ENCODE measurements at regions not wholly inside any gene's neighbourhood (a gene's known extent, or its start where the extent isn't known, plus 50 kb on each side); places are given as distances from the start of the nearest gene placed in this dataset.

DNA sequence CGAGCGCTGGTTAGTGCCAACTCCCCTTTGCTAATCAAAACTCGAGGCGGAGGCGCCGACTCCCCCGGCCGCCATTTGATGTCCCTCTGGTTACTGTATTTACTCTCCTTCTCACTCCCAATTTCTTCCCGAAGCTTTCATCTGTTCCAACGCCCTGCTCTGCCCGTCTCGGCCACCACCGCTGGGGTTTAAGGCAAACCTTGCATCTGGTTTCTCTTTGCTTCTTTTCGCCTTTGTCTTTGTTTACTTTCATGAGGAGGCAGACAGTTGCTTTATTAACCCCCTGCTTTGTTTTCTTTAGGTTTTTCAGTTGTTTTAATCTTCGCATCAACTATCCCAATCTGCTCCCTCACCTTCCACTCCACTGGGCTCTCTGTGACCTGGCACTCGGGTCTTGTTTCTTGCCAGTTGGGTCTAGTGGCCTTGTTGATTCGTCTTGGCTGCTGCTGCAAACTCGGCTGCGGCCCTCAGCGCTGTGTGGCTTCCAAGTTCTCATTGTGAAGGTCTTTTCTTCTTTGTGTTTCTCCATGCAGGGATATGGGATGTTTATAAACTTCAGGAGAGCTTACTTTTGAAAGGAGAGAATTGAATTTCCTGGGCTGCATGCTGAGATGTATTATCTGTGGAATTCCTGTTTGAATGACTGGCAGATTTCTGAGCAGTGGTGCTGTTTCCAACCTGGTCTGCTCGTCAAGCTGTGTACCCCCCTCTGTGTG lies 155.1 kb downstream of the CDC5L start:
- intact Hi-C loops (cut with DNase I, micrococcal nuclease), result no loop called here
- POLR2A ChIA-PET, result no interaction called here

DNA sequence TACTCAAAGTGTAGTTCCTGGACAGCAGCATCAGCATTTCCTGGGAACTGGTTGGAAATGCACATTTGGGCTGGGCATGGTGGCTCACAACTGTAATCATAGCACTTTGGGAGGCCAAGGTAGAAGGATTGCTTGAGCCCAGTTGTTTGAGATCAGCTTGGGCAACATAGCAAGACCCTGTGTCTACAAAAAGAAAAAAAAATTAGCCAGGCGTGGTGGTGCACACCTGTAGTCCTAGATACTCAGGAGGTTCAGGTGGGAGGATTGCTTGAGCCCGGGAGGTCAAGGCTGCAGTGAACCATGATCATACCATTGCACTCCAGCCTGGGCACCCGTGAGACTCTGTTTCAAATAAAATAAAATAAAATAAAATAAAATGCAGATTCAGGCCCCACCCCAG lies 156.2 kb downstream of the CDC5L start:
- H3K9me3 ChIP-seq (ENCODE audit: control insufficient read depth in 1 of 2, insufficient read depth in 1 of 2, low read length in 2 of 2), result no peaks in the 10 kb centered on the region
- ChIA-PET POLR2A (no interaction called here), CTCF (no interaction called here)
- no peaks in the 10 kb centered on the region for H3K36me3 ChIP-seq (ENCODE audit: insufficient read depth, low read length)
- Mint-ChIP-seq H3K27ac (no peak overlapping the region), H3K9me3 (no peaks in the 10 kb centered on the region), H3K4me1 (ENCODE audit: low read depth) (no peaks in the 10 kb centered on the region), H3K4me3 (no peak overlapping the region), H3K36me3 (ENCODE audit: low read depth) (no peaks in the 10 kb centered on the region), H3K27me3 (no peaks in the 10 kb centered on the region)
- no peak for DNase-seq
- no peak overlapping the region for H3K27ac ChIP-seq (ENCODE audit: low read depth in 1 of 2, low read length in 2 of 2)
- no peak overlapping the region for H3K4me3 ChIP-seq (ENCODE audit: low read length)
- TF ChIP-seq, protein P1, sequence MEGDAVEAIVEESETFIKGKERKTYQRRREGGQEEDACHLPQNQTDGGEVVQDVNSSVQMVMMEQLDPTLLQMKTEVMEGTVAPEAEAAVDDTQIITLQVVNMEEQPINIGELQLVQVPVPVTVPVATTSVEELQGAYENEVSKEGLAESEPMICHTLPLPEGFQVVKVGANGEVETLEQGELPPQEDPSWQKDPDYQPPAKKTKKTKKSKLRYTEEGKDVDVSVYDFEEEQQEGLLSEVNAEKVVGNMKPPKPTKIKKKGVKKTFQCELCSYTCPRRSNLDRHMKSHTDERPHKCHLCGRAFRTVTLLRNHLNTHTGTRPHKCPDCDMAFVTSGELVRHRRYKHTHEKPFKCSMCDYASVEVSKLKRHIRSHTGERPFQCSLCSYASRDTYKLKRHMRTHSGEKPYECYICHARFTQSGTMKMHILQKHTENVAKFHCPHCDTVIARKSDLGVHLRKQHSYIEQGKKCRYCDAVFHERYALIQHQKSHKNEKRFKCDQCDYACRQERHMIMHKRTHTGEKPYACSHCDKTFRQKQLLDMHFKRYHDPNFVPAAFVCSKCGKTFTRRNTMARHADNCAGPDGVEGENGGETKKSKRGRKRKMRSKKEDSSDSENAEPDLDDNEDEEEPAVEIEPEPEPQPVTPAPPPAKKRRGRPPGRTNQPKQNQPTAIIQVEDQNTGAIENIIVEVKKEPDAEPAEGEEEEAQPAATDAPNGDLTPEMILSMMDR (IDR thresholded peaks at IDR 0.05), result no peak
- ATAC-seq (ENCODE audit: poor library complexity), result no peak
- intact Hi-C loops (cut with DNase I, micrococcal nuclease), result no loop called here
- no peaks in the 10 kb centered on the region for H3K27me3 ChIP-seq (ENCODE audit: control insufficient read depth in 1 of 2, insufficient read depth in 2 of 2, low read length in 2 of 2)
- no peaks in the 10 kb centered on the region for H3K4me1 ChIP-seq (ENCODE audit: insufficient read depth, low read length)

More for the DNA sequence above, 155.1 kb downstream of the CDC5L start:
- H3K36me3 Mint-ChIP-seq (ENCODE audit: low read depth), result no peaks in the 10 kb centered on the region
- no peaks in the 10 kb centered on the region for H3K9me3 Mint-ChIP-seq
- CTCF ChIA-PET, result no interaction called here
- Histone ChIP-seq H3K27me3 (ENCODE audit: control insufficient read depth in 1 of 2, insufficient read depth in 2 of 2, low read length in 2 of 2) (no peaks in the 10 kb centered on the region), H3K36me3 (ENCODE audit: insufficient read depth, low read length) (no peaks in the 10 kb centered on the region), H3K27ac (ENCODE audit: low read depth in 1 of 2, low read length in 2 of 2) (no peak overlapping the region), H3K9me3 (ENCODE audit: control insufficient read depth in 1 of 2, insufficient read depth in 1 of 2, low read length in 2 of 2) (no peaks in the 10 kb centered on the region), H3K4me3 (ENCODE audit: low read length) (no peak overlapping the region), H3K4me1 (ENCODE audit: insufficient read depth, low read length) (no peaks in the 10 kb centered on the region)
- no peak overlapping the region for H3K4me3 Mint-ChIP-seq
- no peaks in the 10 kb centered on the region for H3K27me3 Mint-ChIP-seq
- H3K4me1 Mint-ChIP-seq (ENCODE audit: low read depth), result no peaks in the 10 kb centered on the region
- DNase-seq (no peak), ATAC-seq (ENCODE audit: poor library complexity) (no peak)
- H3K27ac Mint-ChIP-seq, result no peak overlapping the region
- TF ChIP-seq, protein P1 (IDR thresholded peaks at IDR 0.05), result no peak

DNA sequence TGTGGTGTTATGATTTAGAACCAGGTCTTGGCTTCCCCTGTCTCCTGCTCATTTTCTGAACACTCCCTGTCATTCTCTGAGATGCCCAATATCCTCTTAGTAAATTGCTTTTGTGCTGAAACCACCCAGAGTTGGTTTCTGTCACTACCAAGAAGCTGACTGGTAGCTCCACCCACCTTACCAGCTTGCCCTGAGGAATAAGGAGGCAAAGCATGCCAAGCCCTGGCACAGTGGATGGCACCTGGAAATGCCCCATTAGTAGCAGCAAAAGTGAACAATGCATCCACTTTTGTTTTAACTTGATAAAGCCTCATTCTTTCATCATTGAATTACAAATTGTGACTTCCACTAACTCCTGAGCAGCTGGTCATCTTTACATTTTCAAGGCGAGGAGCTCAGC lies 157.7 kb downstream of the CDC5L start:
- no peaks in the 10 kb centered on the region for H3K9me3 Mint-ChIP-seq
- Histone ChIP-seq H3K27ac (ENCODE audit: low read depth in 1 of 2, low read length in 2 of 2) (no peak overlapping the region), H3K36me3 (ENCODE audit: insufficient read depth, low read length) (no peaks in the 10 kb centered on the region), H3K4me3 (ENCODE audit: low read length) (no peak overlapping the region), H3K9me3 (ENCODE audit: control insufficient read depth in 1 of 2, insufficient read depth in 1 of 2, low read length in 2 of 2) (no peaks in the 10 kb centered on the region), H3K27me3 (ENCODE audit: control insufficient read depth in 1 of 2, insufficient read depth in 2 of 2, low read length in 2 of 2) (no peaks in the 10 kb centered on the region), H3K4me1 (ENCODE audit: insufficient read depth, low read length) (no peaks in the 10 kb centered on the region)
- no peaks in the 10 kb centered on the region for H3K4me1 Mint-ChIP-seq (ENCODE audit: low read depth)
- TF ChIP-seq, protein P1 (IDR thresholded peaks at IDR 0.05), result no peak
- no peak for ATAC-seq (ENCODE audit: poor library complexity)
- ChIA-PET CTCF (no interaction called here), POLR2A (no interaction called here)
- no peaks in the 10 kb centered on the region for H3K36me3 Mint-ChIP-seq (ENCODE audit: low read depth)
- H3K4me3 Mint-ChIP-seq, result no peak overlapping the region
- H3K27ac Mint-ChIP-seq, result no peak overlapping the region
- DNase-seq, result no peak
- no peaks in the 10 kb centered on the region for H3K27me3 Mint-ChIP-seq
- intact Hi-C loops (cut with DNase I, micrococcal nuclease), result no loop called here
